ENCODE measurements at regions not wholly inside any gene's neighbourhood (a gene's known extent, or its start where the extent isn't known, plus 50 kb on each side); places are given as distances from the start of the nearest gene placed in this dataset.

- no peak for TF ChIP-seq POLR2A (IDR thresholded peaks at IDR 0.05)
- no peak for TF ChIP-seq EP300 (IDR thresholded peaks at IDR 0.05)
- no peak for TF ChIP-seq CTCF (IDR thresholded peaks at IDR 0.05)
- TF ChIP-seq POLR2AphosphoS5 (IDR thresholded peaks at IDR 0.05), result no peak
These were observed 101.8 kb upstream of the UBL3 start for GRCh38 chr13:29952245-29952644.

Measured in upper lobe of left lung (tissue), 4 donors.